ENCODE measurements at regions not wholly inside any gene's neighbourhood (a gene's known extent, or its start where the extent isn't known, plus 50 kb on each side); places are given as distances from the start of the nearest gene placed in this dataset.
"Not testable (repeated sequence)": the region's sequence is repeated elsewhere in the genome, so short reads cannot be mapped to it uniquely, and the experiment has no call there.

DNA sequence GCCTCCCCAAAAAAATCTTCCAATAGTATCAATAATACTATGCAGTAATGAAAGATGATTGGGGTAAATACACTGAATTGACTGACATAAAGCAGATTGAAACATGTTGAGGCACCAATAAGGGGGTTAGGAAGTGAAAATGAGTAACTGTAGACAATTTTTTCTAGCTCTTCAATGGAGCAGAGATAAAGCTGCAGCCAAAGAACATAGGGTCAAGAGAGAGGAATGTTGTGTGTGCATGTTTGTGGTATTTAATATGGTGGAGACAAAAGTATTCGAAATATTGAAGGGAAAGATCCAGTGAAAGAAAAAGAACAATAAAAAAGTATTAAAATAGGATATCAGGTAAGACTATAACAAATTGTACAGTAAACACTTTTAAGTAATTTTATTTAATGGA, 450.0 kb upstream of the CCDC179 start:
- no peak overlapping the region for H3K27ac ChIP-seq
- H3K4me1 ChIP-seq (replicated peaks in 1 of 2) = peaks cover 0 to 13% of the 10 kb centered on the region in 2 donors
- no peak for ATAC-seq (replicated peaks in 6 of 8)
- in situ Hi-C loops (cut with MboI; ENCODE audit: low pct_unique_long_range_greater_than_20kb in 2 of 9, low sequenced_read_pairs in 9 of 9, unreplicated experiment in 9 of 9) = no loop called here
- no peak overlapping the region for H3K4me3 ChIP-seq
- 75 to 100% (median 89%) methylated on average over 1 of the region's 1 CpG; no CpG with 5 or more reads in 1 of the 10 experiments for WGBS, 10 experiments

DNA sequence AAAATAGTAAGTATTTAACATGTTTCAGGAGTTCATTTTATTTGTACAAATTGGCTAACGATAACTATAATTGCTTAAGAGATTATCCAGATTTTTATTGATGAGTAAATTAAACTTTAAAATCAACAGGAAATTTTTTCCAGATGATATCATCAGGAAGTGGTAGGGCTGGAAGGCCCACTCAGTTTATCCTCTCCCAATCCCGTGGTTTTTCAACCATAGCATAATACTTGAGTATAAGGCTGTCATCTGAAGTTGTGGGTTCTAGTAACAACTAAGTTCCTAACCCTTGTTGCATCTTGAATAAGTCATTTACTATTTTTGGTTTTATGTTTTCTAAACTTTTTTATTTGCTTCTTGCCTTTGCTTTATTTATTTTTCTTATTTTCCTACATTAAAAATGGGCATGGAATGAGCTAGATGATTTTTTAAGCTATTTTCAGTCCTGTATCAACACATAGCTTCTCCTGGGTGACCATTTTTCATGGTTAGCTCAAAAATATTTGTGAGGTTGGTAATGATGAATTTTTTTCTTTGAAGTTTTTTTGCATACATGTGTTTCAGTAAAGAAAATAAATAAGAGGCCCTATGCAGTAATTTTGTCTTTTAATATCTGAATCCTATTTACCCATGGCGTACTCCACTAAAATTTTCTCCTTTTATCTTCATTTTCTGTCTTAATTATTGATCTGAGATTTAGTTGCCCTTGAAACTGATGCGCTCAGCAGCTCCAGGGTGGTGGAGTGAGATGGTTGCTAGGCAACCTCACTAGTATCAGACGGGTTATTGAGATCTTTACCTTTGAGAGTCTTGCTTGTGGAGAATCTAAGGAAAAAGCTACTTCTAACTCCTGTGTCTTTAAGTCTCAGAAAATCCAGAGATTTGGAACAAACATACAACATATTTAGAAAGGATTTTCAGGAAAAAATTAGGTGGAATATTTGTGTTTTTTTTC, 452.0 kb upstream of the CCDC179 start:
- no peak overlapping the region for H3K27ac ChIP-seq
- 39 to 69% (median 57%) methylated on average over 3 to 5 of the region's 5 CpGs; no CpG with 5 or more reads in 1 of the 10 experiments for WGBS, 10 experiments
- H3K4me1 ChIP-seq (replicated peaks in 1 of 2) = peaks cover 0 to 13% of the 10 kb centered on the region in 2 donors
- in situ Hi-C loops (cut with MboI; ENCODE audit: low pct_unique_long_range_greater_than_20kb in 2 of 9, low sequenced_read_pairs in 9 of 9, unreplicated experiment in 9 of 9) = no loop called here
- ATAC-seq (replicated peaks in 6 of 8) = peak in 4 of 8 experiments; percentile 61 to 69 (median 62)
- no peak overlapping the region for H3K4me3 ChIP-seq

DNA sequence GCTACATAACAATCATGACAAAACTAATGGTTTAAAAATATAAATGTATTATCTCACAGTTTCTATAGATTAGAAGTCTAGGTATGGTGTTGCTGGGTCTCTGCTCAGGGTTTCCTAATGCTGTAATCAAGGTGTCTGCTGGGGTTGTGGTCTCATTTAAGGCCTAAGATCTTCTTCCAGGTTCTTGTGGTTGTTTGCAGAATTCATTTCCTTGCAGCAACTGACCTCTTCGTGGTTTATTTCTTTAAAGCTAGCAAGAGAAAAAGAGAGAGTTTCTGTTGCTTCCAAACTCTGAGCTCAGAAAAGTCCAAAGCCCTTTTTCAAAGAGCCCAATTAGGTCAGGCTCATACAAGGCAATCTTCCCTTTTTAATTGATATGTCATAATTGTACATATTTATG, 452.7 kb upstream of the CCDC179 start:
- WGBS, 10 experiments = 9 to 100% (median 60%) methylated on average over 1 of the region's 1 CpG; no CpG with 5 or more reads in 2 of the 10 experiments
- Histone ChIP-seq H3K4me1 (replicated peaks in 1 of 2) (peaks cover 0 to 13% of the 10 kb centered on the region in 2 donors), H3K27ac (no peak overlapping the region), H3K4me3 (no peak overlapping the region)
- in situ Hi-C loops (cut with MboI; ENCODE audit: low pct_unique_long_range_greater_than_20kb in 2 of 9, low sequenced_read_pairs in 9 of 9, unreplicated experiment in 9 of 9) = no loop called here
- ATAC-seq (replicated peaks in 6 of 8) = no peak

DNA sequence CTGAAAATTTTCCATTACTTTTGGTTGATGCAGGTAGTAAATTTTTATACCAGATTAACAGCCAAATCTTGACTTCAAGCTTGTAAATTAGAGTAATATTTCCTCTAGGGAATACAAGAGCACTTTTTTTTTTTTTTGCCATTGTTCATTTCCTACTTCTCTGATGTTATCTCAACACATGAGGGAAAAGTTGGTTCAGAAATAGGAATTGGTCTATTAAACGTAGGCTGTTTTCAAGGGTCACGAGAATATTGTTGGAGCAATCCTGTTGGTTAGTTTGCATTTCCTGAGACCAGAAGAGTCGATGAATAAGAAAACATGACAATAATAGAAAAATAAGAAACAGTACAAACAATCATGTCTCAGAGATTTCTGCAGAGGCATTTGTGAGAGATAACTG, 453.9 kb upstream of the CCDC179 start:
- H3K4me1 ChIP-seq (replicated peaks in 1 of 2) = peaks cover 0 to 13% of the 10 kb centered on the region in 2 donors
- 63 to 100% (median 88%) methylated on average over 1 to 3 of the region's 3 CpGs; no CpG with 5 or more reads in 1 of the 10 experiments for WGBS, 10 experiments
- no peak for ATAC-seq (replicated peaks in 6 of 8)
- no peak overlapping the region for H3K4me3 ChIP-seq
- in situ Hi-C loops (cut with MboI; ENCODE audit: low pct_unique_long_range_greater_than_20kb in 2 of 9, low sequenced_read_pairs in 9 of 9, unreplicated experiment in 9 of 9) = no loop called here
- H3K27ac ChIP-seq = no peak overlapping the region

DNA sequence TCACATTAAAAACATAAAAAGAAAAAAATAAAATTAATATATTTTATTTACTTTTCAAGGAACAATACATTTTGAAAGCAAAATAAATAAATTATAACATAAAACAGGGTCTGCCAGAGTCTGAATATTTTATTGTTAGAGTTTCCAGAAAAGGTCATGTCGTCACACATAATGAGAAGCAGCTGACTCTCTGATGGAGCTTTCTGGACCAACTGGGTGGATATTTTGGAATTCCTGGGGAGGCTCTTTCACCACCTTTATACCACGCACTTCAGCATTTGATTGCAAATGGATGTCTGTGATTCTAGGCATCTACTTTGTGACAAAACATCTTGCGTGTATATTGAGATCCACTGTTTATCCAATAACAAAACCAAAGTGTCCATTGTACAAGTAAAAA, 455.0 kb upstream of the CCDC179 start:
- in situ Hi-C loops (cut with MboI; ENCODE audit: low pct_unique_long_range_greater_than_20kb in 2 of 9, low sequenced_read_pairs in 9 of 9, unreplicated experiment in 9 of 9) = no loop called here
- Histone ChIP-seq H3K4me1 (replicated peaks in 1 of 2) (peaks cover 0 to 13% of the 10 kb centered on the region in 2 donors), H3K4me3 (no peak overlapping the region), H3K27ac (no peak overlapping the region)
- WGBS, 10 experiments = 50 to 100% (median 87%) methylated on average over 1 to 3 of the region's 3 CpGs
- no peak for ATAC-seq (replicated peaks in 6 of 8)

DNA sequence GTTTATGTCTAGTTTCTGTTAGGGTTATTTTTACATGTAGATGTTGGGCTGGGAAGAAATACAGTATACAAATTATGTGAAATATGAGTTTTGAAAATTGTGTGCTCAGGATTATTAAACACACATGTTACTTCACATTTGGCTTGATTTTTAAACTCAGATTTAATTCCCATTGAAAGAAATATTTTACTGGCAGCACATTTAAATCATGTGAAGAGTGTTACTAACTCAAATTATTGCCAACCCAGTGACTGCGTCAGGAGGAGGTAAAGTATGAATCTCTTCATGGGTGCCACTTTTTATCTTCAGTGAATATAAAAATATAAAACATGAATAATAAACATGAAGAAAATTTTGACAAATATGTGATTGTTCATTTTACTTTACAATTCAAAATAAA, 457.5 kb upstream of the CCDC179 start:
- no peak overlapping the region for H3K4me3 ChIP-seq
- WGBS, 10 experiments = 0 to 100% (median 80%) methylated on average over 1 of the region's 1 CpG; no CpG with 5 or more reads in 1 of the 10 experiments

DNA sequence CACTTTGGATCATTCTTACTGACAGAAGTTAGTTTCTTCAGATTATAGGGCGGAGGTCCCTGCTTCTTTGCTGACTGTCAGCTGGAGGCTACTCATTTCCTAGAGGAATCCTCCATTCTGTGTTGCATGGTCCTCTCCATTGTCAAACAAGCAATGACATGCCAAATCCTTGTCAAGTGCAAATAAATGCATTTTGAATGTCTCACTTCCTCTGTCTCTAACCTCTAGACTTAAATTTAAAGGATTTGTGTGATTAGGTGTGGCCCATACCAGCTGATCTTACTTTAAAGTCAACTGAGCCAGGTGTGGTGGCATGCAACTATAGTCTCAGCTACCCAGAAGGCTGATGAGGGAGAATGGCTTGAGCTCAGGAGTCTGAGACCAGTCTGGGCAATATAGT, 458.4 kb upstream of the CCDC179 start:
- no peak overlapping the region for H3K27ac ChIP-seq
- 0 to 83% (median 63%) methylated on average over 1 of the region's 1 CpG; no CpG with 5 or more reads in 3 of the 10 experiments for WGBS, 10 experiments
- H3K4me1 ChIP-seq (replicated peaks in 1 of 2) = no peaks in the 10 kb centered on the region
- H3K4me3 ChIP-seq = no peak overlapping the region
- ATAC-seq (replicated peaks in 6 of 8) = peak in 1 of 8 experiments; percentile 29
- in situ Hi-C loops (cut with MboI; ENCODE audit: low pct_unique_long_range_greater_than_20kb in 2 of 9, low sequenced_read_pairs in 9 of 9, unreplicated experiment in 9 of 9) = no loop called here

More for the DNA sequence above, 457.5 kb upstream of the CCDC179 start:
- in situ Hi-C loops (cut with MboI; ENCODE audit: low pct_unique_long_range_greater_than_20kb in 2 of 9, low sequenced_read_pairs in 9 of 9, unreplicated experiment in 9 of 9) = no loop called here
- Histone ChIP-seq H3K4me1 (replicated peaks in 1 of 2) (peaks cover 0 to 5% of the 10 kb centered on the region in 2 donors), H3K27ac (no peak overlapping the region)
- no peak for ATAC-seq (replicated peaks in 6 of 8)

DNA sequence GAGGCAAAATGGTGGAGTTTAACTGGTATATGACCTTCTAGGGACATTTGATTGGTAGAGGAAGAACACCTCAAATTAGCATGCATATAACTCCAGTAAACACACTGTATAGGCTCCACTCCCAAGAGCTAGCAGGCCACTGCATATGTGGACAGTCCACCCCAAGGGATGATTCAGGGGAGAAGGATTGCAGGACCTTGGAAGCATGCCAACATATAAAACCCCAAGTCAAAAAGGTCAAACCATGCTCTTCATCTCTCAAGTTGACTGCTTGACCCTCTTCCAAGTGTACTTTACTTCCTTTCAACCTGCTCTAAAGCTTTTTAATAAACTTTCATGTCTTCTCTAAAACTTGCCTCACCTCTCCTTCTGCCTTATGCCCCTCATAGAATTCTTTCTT, 459.9 kb upstream of the CCDC179 start:
- Histone ChIP-seq H3K4me1 (replicated peaks in 1 of 2) (no peaks in the 10 kb centered on the region), H3K4me3 (no peak overlapping the region), H3K27ac (no peak overlapping the region)
- in situ Hi-C loops (cut with MboI; ENCODE audit: low pct_unique_long_range_greater_than_20kb in 2 of 9, low sequenced_read_pairs in 9 of 9, unreplicated experiment in 9 of 9) = no loop called here
- ATAC-seq (replicated peaks in 6 of 8) = no peak

DNA sequence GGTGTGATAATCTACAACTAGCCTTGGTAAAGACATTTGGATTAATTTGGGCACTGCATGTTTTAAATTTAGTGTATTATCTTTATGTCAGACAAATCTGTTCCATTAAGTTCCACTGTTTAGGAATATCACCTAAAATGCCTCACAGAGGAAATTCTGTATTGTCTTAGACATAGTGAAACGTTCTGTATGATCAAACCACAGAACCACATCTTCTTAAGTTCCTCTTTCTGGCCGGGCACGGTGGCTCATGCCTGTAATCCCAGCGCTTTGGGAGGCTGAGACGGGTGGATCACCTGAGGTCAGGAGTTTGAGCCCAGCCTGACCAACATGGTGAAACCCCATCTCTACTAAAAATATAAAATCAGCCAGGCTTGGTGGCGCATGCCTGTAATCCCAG, 475.3 kb upstream of the CCDC179 start:
- H3K4me1 ChIP-seq (replicated peaks in 1 of 2); H3K4me3 ChIP-seq; in situ Hi-C loops (cut with MboI; ENCODE audit: low pct_unique_long_range_greater_than_20kb in 2 of 9, low sequenced_read_pairs in 9 of 9, unreplicated experiment in 9 of 9); H3K27ac ChIP-seq; ATAC-seq (replicated peaks in 6 of 8): not testable (repeated sequence)
- 0 to 100% (median 80%) methylated on average over 1 to 5 of the region's 6 CpGs; no CpG with 5 or more reads in 5 of the 10 experiments for WGBS, 10 experiments

DNA sequence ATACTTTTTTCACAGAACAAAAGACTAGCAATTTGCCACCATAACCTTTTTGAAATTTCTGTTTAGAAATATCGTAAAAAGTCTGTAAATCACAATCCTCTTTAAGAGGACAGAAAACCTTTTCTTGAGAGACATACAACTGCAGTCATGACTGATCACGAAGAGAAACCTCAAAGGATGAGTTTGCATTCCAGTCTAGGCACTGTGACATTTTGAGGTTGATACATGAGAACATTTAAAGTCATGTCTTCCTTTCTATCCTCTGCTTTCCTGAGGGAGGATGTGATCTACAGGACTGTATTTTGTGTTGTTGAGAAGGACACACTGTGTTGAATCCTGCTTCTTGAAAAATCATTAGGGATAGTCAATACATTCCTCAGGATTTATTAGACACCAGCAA, 476.7 kb upstream of the CCDC179 start:
- WGBS, 10 experiments = 13 to 88% (median 63%) methylated on average over 1 to 2 of the region's 2 CpGs; no CpG with 5 or more reads in 4 of the 10 experiments
- ATAC-seq (replicated peaks in 6 of 8) = no peak

DNA sequence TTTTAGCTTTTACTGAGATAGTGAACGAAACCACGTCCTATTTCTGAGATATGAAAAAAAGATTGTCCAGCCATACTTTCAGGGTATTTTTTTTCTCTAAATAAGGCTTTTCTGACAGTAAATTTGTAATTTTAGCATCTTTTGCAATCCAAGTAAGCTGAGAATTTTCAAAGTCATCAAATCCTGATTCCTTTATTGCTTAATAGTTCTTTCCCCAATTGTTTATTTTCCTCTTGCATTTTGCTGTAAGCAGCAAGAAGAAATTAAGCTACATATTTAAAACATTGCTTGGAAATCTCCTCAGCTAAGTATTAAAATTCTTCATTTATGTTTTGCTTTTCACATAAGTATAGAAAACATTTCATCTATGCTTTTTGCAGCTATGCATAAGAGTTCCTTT, 493.3 kb upstream of the CCDC179 start:
- H3K4me1 ChIP-seq (replicated peaks in 1 of 2) = peaks cover 0 to 7% of the 10 kb centered on the region in 2 donors
- in situ Hi-C loops (cut with MboI; ENCODE audit: low pct_unique_long_range_greater_than_20kb in 2 of 9, low sequenced_read_pairs in 9 of 9, unreplicated experiment in 9 of 9) = no loop called here
- ATAC-seq (replicated peaks in 6 of 8) = no peak
- H3K27ac ChIP-seq = no peak overlapping the region
- H3K4me3 ChIP-seq = no peak overlapping the region
- 37 to 95% (median 88%) methylated on average over 1 to 2 of the region's 2 CpGs; no CpG with 5 or more reads in 1 of the 10 experiments for WGBS, 10 experiments

More for the DNA sequence above, 476.7 kb upstream of the CCDC179 start:
- H3K27ac ChIP-seq = no peak overlapping the region
- H3K4me1 ChIP-seq (replicated peaks in 1 of 2) = no peaks in the 10 kb centered on the region
- in situ Hi-C loops (cut with MboI; ENCODE audit: low pct_unique_long_range_greater_than_20kb in 2 of 9, low sequenced_read_pairs in 9 of 9, unreplicated experiment in 9 of 9) = no loop called here
- no peak overlapping the region for H3K4me3 ChIP-seq

DNA sequence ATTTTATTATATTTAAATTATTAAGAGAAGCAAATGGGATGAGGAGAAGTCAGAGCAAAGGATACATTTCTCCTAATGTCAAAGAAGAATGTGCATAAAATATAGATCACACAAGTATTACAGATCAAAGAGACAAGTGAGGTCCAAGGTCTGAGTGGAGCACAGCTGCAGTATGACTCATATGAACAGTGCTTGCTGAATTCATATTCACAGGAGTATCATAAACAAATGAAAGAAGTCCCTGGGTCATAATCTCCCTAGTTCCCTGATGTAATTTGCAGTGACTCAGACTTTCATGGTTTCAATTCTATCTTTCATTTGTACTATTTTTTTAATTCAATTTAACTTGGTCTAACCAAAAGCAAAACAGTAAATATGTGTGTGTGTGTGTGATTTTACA, 499.0 kb upstream of the CCDC179 start:
- Histone ChIP-seq H3K4me3 (no peak overlapping the region), H3K4me1 (replicated peaks in 1 of 2) (peaks cover 0 to 22% of the 10 kb centered on the region in 2 donors), H3K27ac (peak overlapping the region in 1 of 2 donors; percentile 53)
- in situ Hi-C loops (cut with MboI; ENCODE audit: low pct_unique_long_range_greater_than_20kb in 2 of 9, low sequenced_read_pairs in 9 of 9, unreplicated experiment in 9 of 9) = no loop called here
- peak; percentile 99 to 100 (median 100) for ATAC-seq (replicated peaks in 6 of 8)

DNA sequence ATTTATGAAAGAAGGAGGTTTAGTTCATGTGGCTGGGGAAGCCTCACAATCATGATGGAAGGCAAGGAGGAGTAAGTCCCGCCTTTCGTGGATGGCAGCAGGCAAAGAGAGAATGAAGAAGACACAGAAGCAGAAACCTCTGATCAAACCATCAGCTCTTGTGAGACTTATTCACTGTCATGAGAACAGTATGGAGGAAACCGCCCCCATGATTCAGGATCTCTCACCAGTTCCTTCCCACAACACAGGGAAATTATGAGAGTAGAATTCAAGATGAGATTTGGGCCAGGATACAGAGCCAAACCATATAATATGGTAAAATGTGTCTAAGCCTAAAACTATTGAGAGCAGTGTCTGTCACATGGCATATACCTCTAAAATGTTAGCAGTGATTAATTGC, 503.8 kb upstream of the CCDC179 start:
- H3K4me3 ChIP-seq = no peak overlapping the region
- in situ Hi-C loops (cut with MboI; ENCODE audit: low pct_unique_long_range_greater_than_20kb in 2 of 9, low sequenced_read_pairs in 9 of 9, unreplicated experiment in 9 of 9) = no loop called here
- no peak for ATAC-seq (replicated peaks in 6 of 8)
- 60 to 100% (median 100%) methylated on average over 1 to 3 of the region's 3 CpGs for WGBS, 10 experiments
- H3K4me1 ChIP-seq (replicated peaks in 1 of 2) = peaks cover 0 to 10% of the 10 kb centered on the region in 2 donors
- H3K27ac ChIP-seq = no peak overlapping the region

Measured in motor neuron (in vitro differentiated cells).